Stimulated activated CD8-positive, alpha-beta memory T cell treated with anti-CD3 and anti-CD28 coated beads, Interleukin-15, amount 100 ng/mL, for 1 hour (primary cell): ENCODE measurements at regions not wholly inside any gene's neighbourhood (a gene's known extent, or its start where the extent isn't known, plus 50 kb on each side); places are given as distances from the start of the nearest gene placed in this dataset.

ENCODE experiments used
- DNase-seq: peaks from one replicate; pipeline ENCODE4 v3.0.0-alpha.2; 2020; ENCODE audit warnings: low read depth

DNA sequence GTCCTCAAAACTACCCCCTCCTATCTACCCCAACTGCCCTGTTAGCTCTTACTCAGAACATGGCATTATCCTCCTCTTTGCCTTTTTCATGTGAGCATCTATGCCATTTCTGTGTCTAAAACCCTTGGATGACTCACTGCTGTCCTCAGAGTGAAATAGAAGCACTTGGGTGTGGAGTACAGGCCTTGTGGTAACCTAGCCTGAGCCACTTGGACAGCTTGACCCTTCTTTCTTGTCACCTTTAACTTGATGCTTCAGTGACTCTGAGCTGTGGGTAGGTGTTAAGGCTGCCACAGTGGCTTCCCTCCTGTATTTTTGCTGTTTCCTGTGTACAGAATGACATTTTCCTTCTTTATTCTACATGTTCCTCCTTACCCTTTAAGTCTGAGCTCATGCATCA is 391.4 kb downstream of the SH3GL2 start:
- DNase-seq = no peak

DNA sequence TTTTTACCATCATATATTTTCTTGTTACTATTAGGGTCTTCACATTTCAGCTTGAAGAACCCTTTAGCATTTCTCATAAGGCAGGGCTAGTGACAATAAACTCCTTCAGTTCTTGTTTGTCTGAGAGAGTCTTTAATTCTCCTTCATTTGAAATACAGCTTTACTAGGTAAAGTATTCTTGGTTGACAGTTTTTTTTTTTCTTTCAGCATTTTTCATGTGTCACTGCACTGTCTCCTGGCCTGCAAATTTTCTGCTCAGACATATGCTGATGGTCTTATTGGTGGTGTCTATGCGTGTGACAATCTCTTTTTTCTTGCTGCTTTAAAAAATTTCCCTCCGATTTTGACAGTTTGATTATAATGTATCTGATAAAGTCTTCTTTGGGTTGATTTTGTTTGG is 399.9 kb downstream of the SH3GL2 start:
- no peak for DNase-seq

DNA sequence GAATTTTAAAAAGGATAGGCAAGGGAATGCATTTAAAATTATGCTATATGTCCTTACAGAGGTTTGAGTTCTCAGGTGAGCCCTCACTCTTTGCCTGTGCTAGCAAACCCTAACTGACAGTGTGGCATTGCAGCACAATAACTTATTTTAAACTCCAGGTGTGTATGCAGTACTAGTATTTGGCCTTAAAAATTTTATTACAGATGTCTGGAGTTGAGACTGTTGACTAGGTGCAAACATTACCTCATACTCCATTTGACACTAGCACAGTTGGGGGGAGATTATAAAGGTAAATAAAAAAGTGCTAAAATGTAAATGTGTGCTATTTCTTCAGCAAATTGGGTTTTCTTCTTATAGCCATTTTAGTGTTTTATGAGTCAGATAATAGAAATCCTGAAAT is 407.7 kb downstream of the SH3GL2 start:
- no peak for DNase-seq

DNA sequence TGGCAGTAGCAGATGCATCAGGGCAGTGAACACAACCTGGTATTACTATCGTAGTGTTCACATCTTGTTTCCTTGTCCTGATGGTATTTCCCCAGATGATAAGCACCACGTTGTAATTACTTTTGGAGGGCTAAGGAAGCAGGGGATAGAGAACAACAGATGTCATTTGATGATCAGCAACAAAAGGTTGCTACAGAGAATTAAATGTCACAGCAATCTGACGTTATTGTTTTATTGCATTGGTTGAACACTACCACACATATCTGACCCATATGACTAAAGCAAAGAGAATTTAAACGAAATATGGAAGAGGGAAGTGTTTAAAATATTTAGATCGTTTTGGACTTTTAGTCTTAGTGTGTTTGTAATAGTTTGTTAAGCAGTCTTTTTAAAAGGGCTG is 408.3 kb downstream of the SH3GL2 start:
- DNase-seq = no peak

DNA sequence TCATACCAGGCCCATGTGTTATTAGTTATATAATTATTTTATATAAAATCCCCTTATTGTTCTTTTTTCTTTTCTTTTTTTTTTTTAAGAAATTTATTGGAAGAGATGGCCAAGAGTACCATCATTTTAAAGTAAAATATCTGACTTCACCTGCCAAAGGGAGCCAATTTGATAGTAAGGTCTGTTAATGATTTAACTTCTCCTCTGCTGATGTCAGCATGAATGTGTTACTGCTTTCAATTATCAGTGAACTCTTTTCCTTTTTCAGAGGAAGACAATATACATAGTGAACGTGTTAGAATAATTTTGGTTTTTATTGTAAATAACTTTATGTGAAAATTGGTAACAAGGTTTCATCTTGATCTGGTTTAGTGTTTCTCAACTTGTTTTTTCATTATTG is 409.6 kb downstream of the SH3GL2 start:
- no peak for DNase-seq

DNA sequence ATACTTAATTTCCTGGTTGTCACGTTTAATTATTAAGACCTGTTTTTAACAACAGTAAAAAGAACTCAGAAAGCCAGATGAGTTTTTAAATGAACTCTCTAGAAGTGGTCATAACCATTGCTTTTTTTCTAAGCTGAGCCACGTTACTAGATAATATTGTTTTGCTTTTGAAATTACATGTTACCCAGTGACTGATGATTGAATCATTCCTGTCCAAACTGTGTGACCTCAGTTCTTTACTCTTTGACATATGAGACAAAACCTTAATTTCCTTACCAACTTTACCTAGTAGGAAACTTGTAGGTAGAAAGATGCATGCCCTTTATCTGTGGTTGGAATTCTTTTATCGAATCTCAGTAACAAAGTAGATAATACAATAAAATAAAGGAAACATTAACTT is 411.7 kb downstream of the SH3GL2 start:
- DNase-seq = no peak

DNA sequence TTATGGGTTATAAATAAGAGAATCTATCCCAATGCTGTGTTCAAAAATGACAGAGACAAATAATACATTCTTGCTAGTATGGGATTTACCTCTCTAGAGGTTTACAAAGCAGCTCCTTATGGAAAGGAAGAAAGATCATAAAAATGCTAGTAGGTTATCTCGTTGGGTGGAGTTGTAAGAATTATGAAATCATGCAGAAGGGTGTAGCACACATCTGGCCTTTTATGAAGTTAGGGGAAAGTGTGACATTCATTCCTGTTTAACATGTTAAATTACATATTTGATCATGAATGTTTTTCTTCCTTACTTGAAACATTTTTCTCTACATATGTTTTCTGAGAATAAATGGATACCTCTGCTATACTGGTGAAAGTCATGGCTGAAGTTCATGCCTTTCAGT is 414.2 kb downstream of the SH3GL2 start:
- DNase-seq = no peak

DNA sequence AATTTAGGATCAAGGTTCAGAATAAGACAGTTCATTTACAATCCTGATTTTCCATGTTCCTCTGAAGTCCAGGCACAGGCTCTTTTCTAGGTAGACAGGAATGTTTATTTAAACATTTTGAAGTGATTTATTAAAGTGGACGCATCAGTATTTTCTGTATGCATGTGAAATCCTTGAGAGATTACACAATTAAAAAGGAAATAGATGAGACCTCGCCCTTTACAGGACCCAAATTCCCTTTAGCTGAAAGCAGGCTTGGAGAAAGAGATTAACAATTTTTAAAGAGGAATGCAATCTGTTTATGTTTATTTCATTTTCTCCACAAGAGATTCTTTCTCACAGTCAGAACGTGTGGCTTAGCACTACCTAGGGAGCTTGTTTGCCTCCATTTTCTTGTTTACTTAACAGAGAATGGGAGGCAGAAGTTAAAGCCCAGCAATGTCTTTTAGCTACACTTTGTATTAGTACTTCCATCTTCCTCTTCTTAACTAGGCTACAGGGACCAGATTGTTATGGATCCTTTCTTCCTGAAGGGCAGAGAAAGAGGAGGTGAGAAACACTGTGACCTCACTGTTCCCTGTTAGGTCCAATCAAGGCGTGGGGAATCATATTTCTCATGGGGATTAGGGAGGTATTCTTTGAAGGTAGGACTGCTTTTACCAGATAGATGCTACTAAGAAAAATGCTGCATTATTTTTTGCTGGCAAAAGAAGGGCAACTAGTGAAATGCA is 416.0 kb downstream of the SH3GL2 start:
- no peak for DNase-seq

DNA sequence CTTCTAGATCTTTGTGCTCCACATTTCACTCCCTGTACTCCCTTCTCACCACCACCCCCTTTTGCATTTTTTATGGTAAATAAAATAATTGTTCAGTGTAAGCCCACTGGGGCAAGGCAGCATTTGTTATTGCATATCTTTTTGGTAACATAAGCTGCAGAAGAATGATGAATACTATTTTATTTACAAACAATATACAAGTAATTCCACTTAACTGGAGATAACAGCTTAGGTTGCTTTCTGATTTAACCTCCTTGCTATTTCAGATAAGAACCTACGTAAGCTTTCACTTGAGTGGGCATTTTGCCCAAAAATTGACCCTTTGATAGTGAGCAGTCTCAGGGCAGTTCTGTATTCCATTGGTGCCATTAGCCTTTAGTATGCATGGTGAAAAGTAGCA is 417.9 kb downstream of the SH3GL2 start:
- DNase-seq = no peak

DNA sequence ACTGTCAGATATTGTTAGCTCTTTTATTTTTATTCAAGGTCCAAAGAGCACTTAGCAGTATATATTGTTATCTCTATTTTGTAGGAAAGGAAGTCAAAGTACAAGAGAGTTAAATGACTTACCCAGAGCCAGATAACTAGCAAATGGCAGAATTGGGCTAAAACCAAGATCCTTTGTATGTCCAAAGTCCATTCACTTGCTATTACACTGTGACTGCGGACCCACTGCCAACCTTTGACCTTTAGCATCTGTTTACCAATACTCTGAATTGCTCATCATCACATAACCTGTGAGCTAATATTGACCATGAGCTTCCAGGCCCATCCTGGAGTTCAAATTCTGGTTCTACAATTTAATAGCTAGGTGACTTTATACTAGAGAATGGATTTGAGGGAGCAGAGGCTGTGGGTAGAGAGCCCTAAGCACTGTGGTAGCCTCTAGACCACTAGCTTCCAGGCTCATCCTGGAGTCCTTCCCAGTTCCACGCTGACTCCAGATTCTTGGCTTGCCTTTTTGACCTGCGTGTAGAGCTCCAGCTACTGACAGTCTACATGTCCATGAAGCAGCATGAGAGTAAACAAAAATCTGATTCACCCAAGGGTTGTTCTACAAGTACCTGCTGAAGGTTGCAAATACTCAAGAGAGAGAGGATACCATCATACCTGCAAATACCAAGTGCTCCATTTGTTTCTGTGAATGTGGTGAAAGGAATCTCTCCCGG is 424.0 kb downstream of the SH3GL2 start:
- no peak for DNase-seq

DNA sequence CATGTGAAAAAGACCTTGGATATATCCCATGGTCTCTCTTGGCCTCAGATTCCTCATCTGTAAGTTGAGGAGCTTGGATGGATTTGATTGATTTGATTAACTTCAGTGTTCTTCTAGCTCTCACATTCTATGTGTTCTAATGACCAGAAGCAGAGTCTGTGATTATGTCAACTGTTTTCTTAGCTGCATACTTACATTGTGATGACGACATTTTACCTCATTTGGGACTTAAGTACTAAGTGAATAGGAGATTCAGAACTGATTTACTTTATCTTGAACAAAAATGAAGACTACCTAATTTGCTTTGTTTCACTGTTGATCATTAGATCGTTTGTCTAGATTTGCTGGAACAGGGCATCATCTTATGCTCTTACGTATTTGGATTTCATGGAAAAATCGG is 427.7 kb downstream of the SH3GL2 start:
- no peak for DNase-seq

DNA sequence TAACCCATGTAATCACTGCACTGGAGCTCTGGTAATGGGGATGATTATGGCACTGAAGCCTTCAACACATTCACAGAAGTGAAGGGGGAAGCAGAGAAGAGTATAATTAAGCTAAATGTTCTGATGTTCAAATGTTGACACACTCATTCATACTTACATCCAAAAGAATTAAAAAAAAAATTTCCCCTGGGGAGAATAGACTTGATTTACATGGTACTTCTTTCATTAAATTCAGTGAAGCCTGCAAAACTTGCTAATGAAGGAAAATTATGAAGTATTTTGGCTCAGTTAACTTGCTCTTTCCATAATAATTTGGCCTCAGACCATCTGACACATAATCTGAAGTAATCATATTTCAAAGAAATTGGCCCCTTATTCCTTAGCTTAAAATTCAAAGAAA is 428.8 kb downstream of the SH3GL2 start:
- DNase-seq = no peak

DNA sequence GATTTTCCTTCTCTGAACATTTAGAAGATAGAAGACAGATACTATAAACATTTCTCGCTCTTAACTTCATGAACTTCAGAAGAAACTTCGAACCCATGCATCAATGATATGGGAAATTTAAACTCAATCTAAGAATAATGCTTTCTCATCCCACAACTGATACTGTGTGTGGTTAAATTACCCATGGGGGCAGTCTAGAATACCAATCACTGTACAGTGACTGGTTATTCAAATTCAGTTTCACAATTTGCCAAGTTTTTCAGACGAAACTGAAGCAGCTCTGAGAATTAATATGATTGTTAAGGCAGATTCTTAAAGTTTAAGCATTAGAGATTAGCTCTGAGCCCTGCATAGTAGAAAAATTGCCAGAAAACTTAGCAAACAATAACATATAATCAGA is 431.0 kb downstream of the SH3GL2 start:
- DNase-seq = no peak

DNA sequence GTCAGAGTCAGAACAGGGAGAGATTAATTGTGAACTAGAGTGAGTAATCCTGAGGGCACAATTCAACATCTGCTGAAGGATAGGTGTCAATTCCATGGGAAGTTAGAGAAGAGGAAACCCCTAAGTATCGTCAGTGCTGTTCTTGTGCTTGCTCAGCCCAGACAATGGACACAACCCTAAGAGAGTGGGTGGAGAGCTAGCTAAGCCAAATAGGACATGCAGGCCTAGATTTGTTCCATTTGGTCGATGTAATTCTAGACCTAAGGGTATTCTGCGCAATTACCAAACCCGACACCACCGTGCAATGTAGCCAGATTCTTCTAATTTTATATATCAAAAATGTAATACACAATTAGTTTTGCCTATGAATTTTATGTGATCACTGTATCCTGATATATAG is 431.6 kb downstream of the SH3GL2 start:
- DNase-seq = no peak

DNA sequence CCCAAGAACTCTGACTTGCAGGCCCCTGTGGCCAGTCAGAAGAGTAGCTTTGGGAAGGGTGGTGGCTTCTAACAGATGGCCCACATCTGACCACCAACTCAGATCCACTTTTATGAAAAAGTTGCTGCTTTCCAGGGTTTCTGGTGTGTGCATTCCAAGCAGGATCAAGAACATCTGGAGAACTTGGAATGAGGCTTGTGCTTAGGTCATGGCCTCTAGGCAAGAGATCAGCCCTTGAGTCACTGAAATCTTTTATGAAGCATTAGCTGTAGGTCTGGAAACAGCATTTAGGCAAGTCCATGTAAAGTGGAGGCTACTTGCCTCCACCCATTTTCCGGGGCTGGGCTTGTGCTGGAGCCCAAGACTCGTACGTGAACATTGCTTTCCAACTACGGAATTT is 433.3 kb downstream of the SH3GL2 start:
- DNase-seq = no peak

DNA sequence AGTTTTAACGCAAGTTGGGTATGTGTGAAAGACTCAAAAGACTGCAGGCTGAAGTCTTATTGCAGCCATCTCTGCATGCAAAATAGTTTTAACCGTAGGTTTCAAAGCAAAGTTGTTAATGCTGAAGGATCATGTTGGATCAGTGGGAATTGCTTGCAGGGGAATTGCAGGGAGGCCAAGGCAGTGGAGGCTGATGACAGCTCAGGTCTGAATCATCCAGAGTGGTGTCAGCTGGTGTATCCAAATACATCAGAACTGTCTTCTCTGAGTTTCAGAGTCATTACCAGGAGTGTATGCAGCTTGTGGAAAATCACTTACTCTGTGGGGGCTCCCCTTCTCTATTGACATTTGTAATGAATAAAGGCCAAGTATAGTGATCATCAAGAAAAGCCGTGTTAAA is 435.7 kb downstream of the SH3GL2 start:
- no peak for DNase-seq

DNA sequence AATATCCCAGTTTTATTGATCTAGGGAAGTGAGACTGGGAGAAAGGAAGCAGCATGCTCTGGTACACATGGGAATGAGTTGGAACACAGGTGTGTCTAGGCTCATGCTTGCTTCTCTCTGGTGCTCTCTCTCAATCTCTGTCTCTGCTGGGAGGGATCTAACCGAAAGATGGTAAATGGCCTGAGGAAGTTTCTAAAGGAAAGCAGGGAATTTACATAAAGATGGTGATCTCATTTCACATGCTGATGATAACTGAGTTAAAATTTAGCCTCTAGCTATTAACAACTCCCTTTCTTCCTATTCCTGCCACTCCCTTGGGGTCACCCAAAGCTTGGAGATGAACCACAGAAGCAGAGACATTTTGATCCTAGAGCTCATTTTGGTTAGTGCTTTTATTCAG is 436.2 kb downstream of the SH3GL2 start:
- DNase-seq = no peak

DNA sequence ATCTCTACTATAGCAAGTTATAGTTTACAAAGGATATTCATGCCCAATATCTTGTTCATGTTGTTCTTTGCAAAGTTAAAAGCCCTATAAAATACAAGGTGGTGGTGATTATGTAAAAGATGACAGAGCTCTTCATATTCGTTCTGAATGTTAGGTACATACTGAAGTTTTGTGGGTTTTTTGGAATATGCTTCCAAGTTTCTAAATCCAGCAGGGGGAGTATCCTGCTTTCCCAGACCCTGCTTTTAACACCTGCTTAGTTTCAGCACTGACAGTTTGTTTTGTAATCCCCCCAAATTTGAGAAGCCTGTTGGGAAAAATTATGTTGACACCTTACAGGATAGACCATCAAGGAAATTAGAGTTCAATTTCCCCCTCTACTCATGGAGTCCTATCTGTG is 438.3 kb downstream of the SH3GL2 start:
- DNase-seq = no peak

DNA sequence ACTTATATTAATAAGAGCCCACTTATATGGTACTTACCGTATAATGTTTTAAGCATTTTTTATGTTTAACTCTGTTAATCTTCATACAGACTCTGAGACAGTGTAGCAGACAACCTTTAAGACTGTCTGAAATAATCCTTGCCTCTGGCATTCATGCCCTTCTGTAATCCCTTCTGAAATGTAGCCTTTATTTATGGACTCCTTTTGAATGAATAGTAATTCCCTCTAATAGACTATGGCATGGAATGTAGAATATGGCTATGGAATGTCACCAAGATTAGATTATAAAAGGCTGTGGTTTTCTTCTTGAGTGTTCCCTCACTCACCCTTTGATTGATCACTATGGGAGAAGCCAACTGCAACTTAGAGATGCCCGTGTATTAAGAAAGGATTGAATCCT is 439.4 kb downstream of the SH3GL2 start:
- DNase-seq = no peak

DNA sequence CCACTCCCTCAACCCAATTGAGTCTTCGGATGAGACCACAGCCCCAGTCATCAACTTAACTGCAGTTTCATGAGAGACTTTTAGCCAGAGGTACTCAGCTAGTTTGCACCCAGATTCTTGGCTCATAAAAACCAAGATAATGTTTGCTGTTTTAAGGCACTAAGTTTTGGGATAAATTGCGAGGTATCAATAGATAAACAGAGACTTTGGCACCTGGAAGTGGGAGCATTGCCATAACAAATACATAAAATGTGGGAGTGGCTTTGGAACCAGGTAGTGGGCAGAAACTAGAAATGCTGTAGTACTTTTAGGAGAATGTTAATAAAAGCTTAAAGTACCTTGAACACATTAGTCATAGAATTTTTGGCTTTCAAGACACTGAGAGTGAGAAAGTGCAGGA is 439.8 kb downstream of the SH3GL2 start:
- DNase-seq = no peak

DNA sequence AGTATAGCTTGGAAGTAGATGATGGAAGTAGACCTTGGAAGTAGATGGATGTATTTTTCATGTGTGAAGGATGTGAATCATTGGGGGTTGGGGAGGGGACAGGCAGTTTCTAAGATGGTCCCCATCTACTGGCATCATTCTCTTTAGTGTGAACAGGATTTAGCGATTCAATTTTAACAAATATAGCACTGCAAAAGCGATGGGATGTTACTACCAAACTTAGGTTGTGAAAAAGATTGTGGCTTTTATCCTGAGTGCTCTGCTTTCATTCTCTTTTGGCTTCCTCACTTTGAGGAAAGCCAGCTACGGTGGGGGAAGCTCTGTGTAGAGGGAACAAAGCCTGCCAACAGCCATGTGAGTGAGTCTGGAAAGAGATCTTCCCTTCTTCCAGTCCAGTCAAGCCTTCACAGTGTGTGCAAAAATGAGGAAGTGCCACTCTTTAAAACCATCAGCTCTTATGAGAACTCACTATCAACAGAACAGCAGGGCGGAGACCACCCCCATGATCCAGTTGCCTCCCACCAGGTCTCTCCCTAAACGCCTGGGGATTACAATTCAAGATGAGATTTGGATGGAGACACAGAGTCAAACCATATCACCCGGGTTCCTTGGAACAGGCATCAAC is 441.4 kb downstream of the SH3GL2 start:
- DNase-seq = no peak

DNA sequence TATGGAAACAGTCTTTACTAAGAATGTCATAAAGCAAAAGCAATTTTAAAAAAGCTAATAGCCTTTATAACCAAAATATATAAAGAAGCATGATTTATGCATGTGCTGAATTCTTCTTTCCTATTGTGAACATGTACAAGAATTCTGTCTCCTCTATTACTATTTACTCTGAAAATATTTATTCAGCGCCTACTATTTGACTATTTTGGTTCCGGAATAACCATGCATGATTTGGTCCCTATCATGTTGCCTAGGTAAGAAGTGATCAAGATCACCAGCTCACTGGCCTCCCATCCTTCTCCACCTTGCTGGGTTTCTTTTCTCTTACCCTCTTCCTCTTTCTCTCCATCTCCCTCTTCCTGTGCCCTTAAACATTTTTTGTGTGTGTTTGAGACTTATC is 443.8 kb downstream of the SH3GL2 start:
- DNase-seq = no peak

DNA sequence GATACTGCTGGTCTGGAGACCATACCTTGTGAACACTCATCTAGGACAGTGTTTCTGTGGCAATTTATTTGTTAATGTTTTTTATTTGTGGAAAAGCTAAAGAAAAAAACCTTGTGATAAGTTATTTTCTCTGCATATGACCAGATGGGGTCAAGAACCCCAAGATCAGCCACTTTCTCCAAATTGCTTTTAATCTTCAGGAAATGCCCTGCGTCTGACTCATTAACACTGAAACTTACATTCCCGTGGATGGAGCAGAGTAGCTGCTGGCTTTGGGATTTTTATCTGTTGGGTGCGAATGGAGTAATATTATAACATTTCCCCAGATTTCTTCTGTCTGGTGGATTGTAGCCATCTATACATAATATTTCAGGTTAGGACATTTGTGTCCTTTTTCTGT is 444.5 kb downstream of the SH3GL2 start:
- no peak for DNase-seq

DNA sequence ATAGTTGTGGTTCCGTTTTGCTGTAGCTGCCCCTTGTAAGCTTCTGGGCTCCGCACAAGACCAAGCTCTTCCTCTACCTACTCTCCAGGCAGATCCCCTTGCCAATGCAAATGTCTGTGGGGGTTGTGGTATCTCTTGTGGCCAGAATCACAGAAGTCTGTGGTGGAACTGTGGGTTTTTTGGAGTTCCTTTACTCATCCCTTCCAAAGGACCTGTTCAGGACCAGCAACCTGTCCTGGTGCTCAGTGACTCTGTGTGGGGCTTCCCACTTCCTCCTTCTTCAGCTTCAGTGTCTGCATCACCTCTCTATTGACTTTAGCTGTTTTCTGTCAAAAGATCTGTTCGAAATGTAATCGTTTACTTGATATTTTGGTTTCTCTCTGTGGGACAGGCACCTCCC is 441.3 kb upstream of the ADAMTSL1 start:
- DNase-seq = no peak
